Stomach (tissue), 8 donors: ENCODE measurements at regions not wholly inside any gene's neighbourhood (a gene's known extent, or its start where the extent isn't known, plus 50 kb on each side); places are given as distances from the start of the nearest gene placed in this dataset.

ENCODE experiments used
- DNase-seq, 2 donors: peaks; one replicate each; pipeline versions ENCODE4 v3.0.0 to v3.0.0-alpha.2; 2013 to 2019
- H3K27ac ChIP-seq, 5 donors: fragments of 200-600 bp in 4 of 5; sonication (generic) in 4 of 5; one replicate each; pipeline ENCODE4 v1.5.1; 2013 to 2019; ENCODE audit warnings: mild to moderate bottlenecking in 1 of 5, moderate library complexity in 1 of 5
- H3K27me3 ChIP-seq, 3 donors: fragments of 200-600 bp; sonication (generic); one replicate each; pipeline ENCODE4 v1.5.1; 2017 to 2019; ENCODE audit warnings: mixed run types in 1 of 3
- H3K36me3 ChIP-seq, 4 donors: fragments of 200-600 bp; sonication (generic); 1 replicate in 3 of 4; 2 replicates in 1 of 4; pipeline ENCODE4 v1.5.1; 2016 to 2019
- H3K4me1 ChIP-seq, 4 donors: fragments of 200-600 bp; sonication (generic); one replicate each; pipeline ENCODE4 v1.5.1; 2016 to 2019
- H3K4me3 ChIP-seq, 4 donors: fragments of 200-600 bp; sonication (generic) in 3 of 4; one replicate each; pipeline ENCODE4 v1.5.1; 2016 to 2019; ENCODE audit warnings: mild to moderate bottlenecking in 1 of 4
- H3K9me3 ChIP-seq, 4 donors: fragments of 200-600 bp; sonication (generic); one replicate each; pipeline ENCODE4 v1.5.1; 2016 to 2019
- CTCF ChIP-seq, 7 experiments: fragments of 450-650 bp in 4 of 7; fragments of 200-600 bp in 3 of 7; sonication (generic) in 3 of 7; IDR thresholded peaks; one replicate each; pipeline ENCODE4 v1.5.1; 2016 to 2019; ENCODE audit warnings: antibody characterized with exemption in 7 of 7, control low read depth in 2 of 7, mild to moderate bottlenecking in 1 of 7
- EP300 ChIP-seq: sonication (generic); formaldehyde crosslinking; IDR thresholded peaks from one replicate; pipeline ENCODE4 v1.6.1; 2017; ENCODE audit warnings: antibody characterized with exemption
- POLR2A ChIP-seq, 4 donors: fragments of 450-650 bp; IDR thresholded peaks; one replicate each; pipeline ENCODE4 v1.6.1; 2016; ENCODE audit warnings: antibody characterized with exemption in 4 of 4, control low read depth in 2 of 4, mild to moderate bottlenecking in 1 of 4, moderate library complexity in 1 of 4
- POLR2AphosphoS5 ChIP-seq, 3 donors: sonication (generic); formaldehyde crosslinking; IDR thresholded peaks; one replicate each; pipeline ENCODE4 v1.6.1; 2016; ENCODE audit warnings: antibody characterized with exemption in 3 of 3
- whole genome bisulfite sequencing, 5 donors: extraction: QIAGEN DNeasy Blood & Tissue Kit in 3 of 5; methylation state at CpG; one replicate each; pipeline versions ENCODE4 v1.1.5 to v1.1.7; 2013 to 2018; 5-methylcytosine and 5-hydroxymethylcytosine counted together
- intact Hi-C: fragments of 100-400 bp; cut with DNase I; formaldehyde crosslinking; loops from one replicate; pipeline ENCODE4 v1.15.1; 2023; ENCODE audit warnings: low total_unique reads
- small RNA-seq, 4 donors: library from RNA; depleted of rRNA; stranded (forward); fragments of <200 nt; gene quantifications; one replicate each; pipeline ENCODE3, GENCODE V24; 2016
- donor health status: healthy with polysubstance abuse.
- donor health status: Bipolar disorder and iron deficiency.
- donor health status: healthy.

- no peak for DNase-seq
- Histone ChIP-seq H3K27ac (no peak overlapping the region), H3K4me1 (no peaks in the 10 kb centered on the region), H3K4me3 (no peak overlapping the region), H3K27me3 (no peaks in the 10 kb centered on the region), H3K9me3 (peaks cover 0 to 27% (median 0%) of the 10 kb centered on the region in 4 donors), H3K36me3 (no peaks in the 10 kb centered on the region)
- TF ChIP-seq EP300 (no peak), POLR2AphosphoS5 (IDR thresholded peaks at IDR 0.05) (no peak), CTCF (IDR thresholded peaks at IDR 0.05) (no peak), POLR2A (IDR thresholded peaks at IDR 0.05) (no peak)
- intact Hi-C loops, result no loop called here
These were observed 63.5 kb upstream of the CNTNAP5 start for GRCh38 chr2:123961576-123961975.

- 55 to 68% (median 65%) methylated on average over 8 of the region's 8 CpGs for WGBS, 5 donors
- TF ChIP-seq CTCF (IDR thresholded peaks at IDR 0.05), result no peak
- no peak for TF ChIP-seq EP300
- TF ChIP-seq POLR2A (IDR thresholded peaks at IDR 0.05), result no peak
- TF ChIP-seq POLR2AphosphoS5 (IDR thresholded peaks at IDR 0.05), result no peak
- intact Hi-C loops, result no loop called here
- Histone ChIP-seq H3K4me3 (no peak overlapping the region), H3K36me3 (no peaks in the 10 kb centered on the region), H3K9me3 (no peaks in the 10 kb centered on the region), H3K27me3 (no peaks in the 10 kb centered on the region), H3K27ac (no peak overlapping the region), H3K4me1 (no peaks in the 10 kb centered on the region)
- no peak for DNase-seq
These were observed 53.3 kb upstream of the CNTNAP5 start for GRCh38 chr2:123971564-123972318.

Small RNA genes lying in the stretch of these regions (small RNA-seq; reads per million reads assigned to genes)
- 0 reads per million in 4 donors for gene AC064859.1
